Neural cell (in vitro differentiated cells): ENCODE measurements at regions not wholly inside any gene's neighbourhood (a gene's known extent, or its start where the extent isn't known, plus 50 kb on each side); places are given as distances from the start of the nearest gene placed in this dataset.

Source experiments
- CTCF ChIP-seq: fragments of 450-650 bp; IDR thresholded peaks from 2 replicates; pipeline ENCODE4 v1.5.1; 2014; ENCODE audit warnings: antibody characterized with exemption, mild to moderate bottlenecking, moderate library complexity; ENCODE audit not compliant: poor library complexity, severe bottlenecking
- EP300 ChIP-seq: fragments of 450-650 bp; conservative IDR thresholded peaks from 2 replicates; pipeline ENCODE4 v1.6.1; 2014; ENCODE audit warnings: antibody characterized with exemption, mild to moderate bottlenecking, moderate library complexity; ENCODE audit not compliant: poor library complexity, severe bottlenecking
- EZH2 ChIP-seq: fragments of 200-600, 300-800 bp; shearing (Covaris generic), sonication (generic); IDR thresholded peaks from 2 replicates; pipeline ENCODE4 v1.6.1; 2014; ENCODE audit warnings: antibody characterized with exemption, low read length, borderline replicate concordance, mild to moderate bottlenecking; ENCODE audit not compliant: insufficient read depth, poor library complexity, severe bottlenecking
- MXI1 ChIP-seq: fragments of 450-650 bp; conservative IDR thresholded peaks from 2 replicates; pipeline ENCODE4 v1.6.1; 2014; ENCODE audit warnings: antibody characterized with exemption, mild to moderate bottlenecking; ENCODE audit not compliant: poor library complexity, severe bottlenecking
- POLR2AphosphoS5 ChIP-seq: IDR thresholded peaks from 2 replicates; pipeline ENCODE4 v1.6.1; 2012
- RAD21 ChIP-seq: fragments of 450-650 bp; conservative IDR thresholded peaks from 2 replicates; pipeline ENCODE4 v1.6.1; 2014; ENCODE audit warnings: antibody characterized with exemption, mild to moderate bottlenecking, moderate library complexity
- REST ChIP-seq: IDR thresholded peaks from 2 replicates; pipeline ENCODE4 v1.6.1; 2012; ENCODE audit warnings: borderline replicate concordance
- SMC3 ChIP-seq: fragments of 450-650 bp; conservative IDR thresholded peaks from 2 replicates; pipeline ENCODE4 v1.6.1; 2014; ENCODE audit warnings: antibody characterized with exemption, mild to moderate bottlenecking, moderate library complexity; ENCODE audit not compliant: poor library complexity
- TAF1 ChIP-seq: IDR thresholded peaks from 2 replicates; pipeline ENCODE4 v1.6.1; 2012; ENCODE audit warnings: low read depth

- peak; percentile 29 for TF ChIP-seq CTCF
- no peak for TF ChIP-seq TAF1
- TF ChIP-seq EZH2 = no peak
- no peak for TF ChIP-seq EP300
- TF ChIP-seq RAD21 = no peak
- TF ChIP-seq SMC3 = no peak
- no peak for TF ChIP-seq POLR2AphosphoS5
- no peak for TF ChIP-seq MXI1
- TF ChIP-seq REST = no peak
Observed at GRCh38 chr13:22735011-22735995, 445.5 kb upstream of the SGCG start.
